ENCODE measurements at regions not wholly inside any gene's neighbourhood (a gene's known extent, or its start where the extent isn't known, plus 50 kb on each side); places are given as distances from the start of the nearest gene placed in this dataset.
A peak's percentile ranks its signal among the peaks of the same experiment; 100 is the strongest.
"Not testable (repeated sequence)": the region's sequence is repeated elsewhere in the genome, so short reads cannot be mapped to it uniquely, and the experiment has no call there.

DNA sequence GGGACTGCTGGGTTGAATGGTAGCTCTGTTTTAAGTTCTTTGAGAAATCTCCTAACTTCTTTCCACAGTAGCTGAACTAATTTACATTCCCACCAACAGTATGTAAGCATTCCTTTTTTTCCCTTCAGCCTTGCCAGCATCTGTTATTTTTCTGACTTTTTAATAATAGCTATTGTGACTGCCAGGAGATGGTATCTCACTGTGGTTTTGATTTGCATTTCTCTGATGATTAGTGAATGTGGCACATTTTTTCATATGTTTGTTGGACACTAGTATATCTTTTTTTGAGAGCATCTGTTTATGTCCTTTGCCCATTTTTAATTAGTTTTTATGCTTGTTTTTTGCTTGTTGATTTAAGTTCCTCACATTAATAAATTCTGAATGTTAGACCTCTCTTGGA, 990.8 kb downstream of the GATA3 start:
- no peak for DNase-seq (ENCODE audit: low read depth)

DNA sequence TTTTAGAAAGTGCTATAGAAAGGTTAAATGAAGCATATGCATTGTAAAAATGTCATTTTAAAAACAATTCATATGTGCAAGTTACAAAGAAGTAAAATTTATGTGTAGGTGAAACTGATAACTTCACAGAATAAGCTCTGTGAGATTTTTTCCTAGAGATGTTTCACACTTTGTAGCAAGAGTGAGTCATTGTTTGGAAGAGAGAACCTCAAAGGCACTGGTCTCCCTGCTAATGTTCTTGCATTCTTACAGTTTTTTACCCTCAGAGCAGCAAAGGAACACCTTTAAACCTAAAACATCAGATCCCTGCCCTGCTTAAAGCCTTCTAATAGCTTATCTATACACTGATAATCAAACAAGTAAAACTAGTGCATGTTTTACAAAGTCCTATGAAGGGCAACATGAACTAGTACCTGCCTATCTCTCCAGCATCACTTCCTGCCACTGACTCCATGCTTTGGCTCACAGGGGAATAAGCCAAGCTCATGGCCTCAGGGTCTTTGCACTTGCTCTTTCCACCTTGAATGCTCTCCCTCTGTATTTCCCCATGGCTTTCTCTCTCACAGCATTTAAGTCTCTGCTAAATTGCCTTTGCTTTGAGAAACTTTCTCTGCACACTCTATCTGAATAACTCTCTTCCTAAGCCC, 997.0 kb downstream of the GATA3 start:
- no peak for DNase-seq (ENCODE audit: low read depth)

DNA sequence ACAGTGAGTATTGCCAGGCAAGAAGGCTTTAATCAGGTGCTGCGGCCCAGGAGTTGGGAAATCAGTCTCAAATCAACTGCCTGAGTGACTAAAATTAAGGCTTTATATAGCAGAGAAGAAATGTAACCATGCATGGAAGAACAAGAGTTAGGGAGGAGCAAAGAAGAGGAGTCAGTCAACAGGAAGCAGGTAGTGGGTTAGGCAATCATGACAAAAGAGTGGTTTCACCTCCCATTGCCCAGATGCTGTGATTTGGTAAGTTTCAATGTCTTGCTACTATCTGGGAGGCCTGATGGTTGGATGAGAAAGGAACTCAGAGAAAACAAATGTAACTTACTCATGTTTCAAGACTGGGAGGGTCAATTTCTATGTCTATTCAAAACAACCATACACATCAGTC, 998.3 kb downstream of the GATA3 start:
- DNase-seq (ENCODE audit: low read depth): no peak

DNA sequence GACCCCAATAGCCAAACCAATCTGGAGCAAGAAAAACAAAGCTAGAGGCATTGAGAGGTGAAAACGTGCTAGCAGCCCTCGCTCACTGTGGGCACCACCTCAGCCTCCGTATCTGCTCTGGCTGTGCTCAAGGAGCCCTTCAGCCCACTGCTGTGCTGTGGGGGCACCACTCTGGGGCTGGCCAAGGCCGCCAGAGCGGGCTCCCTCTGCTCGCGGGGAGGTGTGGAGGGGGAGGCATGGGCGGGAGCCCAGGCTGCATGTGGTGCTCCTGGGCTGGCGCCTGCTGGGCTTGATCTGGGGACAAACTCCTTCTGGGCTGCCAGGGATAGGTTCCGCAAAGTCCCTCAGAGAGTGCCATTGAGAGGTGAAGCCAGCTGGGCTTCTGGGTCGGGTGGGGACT, 1002.0 kb downstream of the GATA3 start:
- DNase-seq (ENCODE audit: low read depth): no peak

DNA sequence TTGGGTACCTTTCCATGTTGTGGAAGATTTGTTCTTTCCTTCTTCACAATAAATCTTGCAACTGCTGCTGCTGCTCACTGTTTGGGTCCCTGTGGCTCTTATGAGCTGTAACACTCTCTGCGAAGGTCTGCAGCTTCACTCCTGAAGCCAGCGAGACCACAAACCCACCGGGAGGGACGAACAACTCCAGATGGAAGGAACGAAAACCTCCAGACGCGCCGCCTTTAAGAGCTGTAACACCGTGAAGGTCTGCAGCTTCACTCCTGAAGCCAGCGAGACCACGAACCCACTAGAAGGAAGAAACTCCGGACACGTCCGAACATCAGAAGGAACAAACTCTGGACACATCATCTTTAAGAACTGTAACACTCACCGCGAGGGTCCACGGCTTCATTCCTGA, 1002.8 kb downstream of the GATA3 start:
- DNase-seq (ENCODE audit: low read depth): not testable (repeated sequence)

DNA sequence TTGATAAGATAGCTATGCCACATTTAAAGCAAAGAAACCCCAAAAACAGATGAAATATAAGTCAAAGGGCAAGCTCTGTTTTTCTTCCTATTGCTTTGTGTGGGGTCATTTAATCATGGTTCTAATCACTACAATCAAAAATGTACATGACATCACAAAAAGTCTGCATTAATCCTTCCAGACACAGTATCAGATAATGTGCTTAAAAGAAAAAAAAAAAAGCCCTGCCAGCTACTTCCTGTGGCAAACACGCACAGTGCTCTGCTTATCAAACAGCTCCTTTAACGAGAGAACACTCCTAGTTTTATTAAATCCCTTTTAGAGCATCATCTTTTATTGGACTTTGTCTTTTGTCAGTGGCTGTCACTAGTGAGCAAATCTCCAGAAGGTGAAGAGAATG, 1005.8 kb downstream of the GATA3 start:
- DNase-seq (ENCODE audit: low read depth): no peak

DNA sequence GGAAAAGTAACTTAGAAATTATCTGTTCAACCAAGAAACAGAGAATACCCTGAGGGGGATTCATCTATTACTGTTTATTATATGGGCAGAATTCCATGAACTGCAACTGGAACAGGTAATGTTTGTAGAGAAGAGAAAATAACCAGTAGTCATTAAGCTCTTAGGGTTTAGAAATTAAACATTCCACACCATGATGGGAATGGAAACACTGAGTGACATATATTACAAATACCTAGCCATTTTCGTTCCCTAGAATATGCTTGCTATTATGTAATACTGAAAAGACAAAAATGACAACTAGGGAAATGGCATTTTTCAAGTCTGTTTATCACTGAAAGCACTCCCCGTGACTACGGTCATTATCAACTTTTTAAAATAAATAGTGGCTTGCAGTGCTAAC, 1007.4 kb downstream of the GATA3 start:
- DNase-seq (ENCODE audit: low read depth): no peak

DNA sequence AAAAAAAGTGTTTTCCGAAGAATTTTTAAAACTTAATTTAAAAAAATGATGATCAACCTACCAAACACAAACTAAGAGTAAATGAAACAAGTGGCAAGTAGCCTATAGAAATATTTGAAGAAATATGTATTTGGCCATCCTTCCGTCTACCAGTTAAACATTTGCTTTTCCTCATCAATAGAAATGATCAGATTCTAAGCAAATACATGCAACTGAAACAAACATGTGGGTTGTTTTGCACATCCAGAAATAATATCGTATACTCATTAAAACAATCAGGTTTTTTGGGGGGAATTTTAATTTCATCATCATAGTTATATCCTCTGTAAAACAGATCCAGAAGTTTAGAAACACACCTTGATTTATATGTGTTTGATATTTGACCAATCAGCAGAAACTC, 1011.7 kb downstream of the GATA3 start:
- DNase-seq (ENCODE audit: low read depth): no peak

DNA sequence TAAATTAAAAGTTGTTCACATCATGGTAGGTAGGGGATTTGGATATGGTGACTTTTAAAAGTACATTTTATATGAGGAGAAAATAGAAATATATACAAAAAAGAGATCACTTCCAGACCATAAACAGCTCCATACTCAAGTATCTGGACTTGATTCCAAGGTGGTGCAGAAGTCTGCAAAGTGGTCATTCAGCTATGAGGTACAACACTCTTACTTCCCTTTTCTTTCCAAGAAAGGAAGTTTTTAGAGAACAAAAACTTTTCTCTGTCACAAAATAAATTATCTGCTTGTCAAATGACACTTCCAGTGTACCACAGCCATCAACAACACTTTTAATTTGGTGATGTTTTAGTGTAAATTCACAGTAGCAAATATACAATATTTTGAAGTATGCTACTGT, 1013.5 kb downstream of the GATA3 start:
- DNase-seq (ENCODE audit: low read depth): no peak

DNA sequence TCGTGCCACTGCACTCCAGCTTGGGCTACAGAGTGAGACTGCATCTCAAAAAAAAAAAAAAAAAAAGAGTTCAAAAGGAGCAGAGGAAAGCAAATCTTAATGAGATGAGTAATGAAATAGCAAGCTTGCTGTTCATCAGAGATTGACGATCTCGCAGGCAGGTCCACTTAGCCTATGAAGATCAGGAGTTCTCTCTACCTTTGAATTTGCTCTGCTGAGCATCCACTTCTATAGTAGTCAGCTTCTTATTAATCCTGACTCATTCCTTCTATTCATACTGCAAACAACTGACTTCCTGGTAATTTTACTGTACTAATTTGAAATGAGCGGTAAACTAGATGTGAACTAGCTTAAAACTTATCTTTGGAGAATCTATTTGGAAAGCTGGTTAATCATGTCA, 1014.6 kb downstream of the GATA3 start:
- no peak for DNase-seq (ENCODE audit: low read depth)

DNA sequence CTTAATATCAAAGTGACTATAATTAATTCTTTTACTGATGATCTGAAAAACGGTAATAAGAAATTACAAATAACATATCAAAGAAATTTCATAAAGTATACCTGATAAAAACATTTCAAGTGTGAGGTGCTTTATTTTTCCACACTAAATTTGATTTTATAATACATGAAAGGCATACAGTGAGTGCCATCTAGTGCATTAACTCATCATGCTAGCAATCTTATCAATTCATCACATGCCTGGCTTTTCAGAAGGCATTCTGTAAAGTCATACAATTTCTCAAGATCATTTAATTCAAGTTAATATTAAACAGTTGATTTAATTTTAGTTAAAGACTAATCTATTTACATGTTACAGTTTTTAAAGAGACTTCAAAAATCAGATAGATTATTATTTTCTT, 1020.9 kb downstream of the GATA3 start:
- no peak for DNase-seq (ENCODE audit: low read depth)

DNA sequence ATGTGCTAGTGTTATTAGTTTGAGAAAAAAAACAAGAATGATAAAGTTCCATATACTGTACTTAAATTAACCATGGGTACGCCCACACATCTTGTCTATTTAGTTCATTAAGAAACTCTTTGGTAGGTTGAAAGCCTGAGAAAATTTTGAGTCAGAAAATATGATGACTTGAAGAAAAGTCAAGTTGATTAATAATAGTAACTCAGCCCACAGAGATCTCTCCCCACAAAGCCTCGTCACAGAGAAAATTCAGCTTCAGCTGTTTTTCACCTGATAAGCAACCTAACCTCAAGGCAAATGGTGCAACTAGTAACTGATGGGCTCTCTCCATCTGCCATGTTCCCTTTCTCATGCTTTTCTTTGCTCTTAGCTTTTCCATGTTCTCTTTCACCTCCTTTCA, 1021.6 kb downstream of the GATA3 start:
- DNase-seq (ENCODE audit: low read depth): no peak

DNA sequence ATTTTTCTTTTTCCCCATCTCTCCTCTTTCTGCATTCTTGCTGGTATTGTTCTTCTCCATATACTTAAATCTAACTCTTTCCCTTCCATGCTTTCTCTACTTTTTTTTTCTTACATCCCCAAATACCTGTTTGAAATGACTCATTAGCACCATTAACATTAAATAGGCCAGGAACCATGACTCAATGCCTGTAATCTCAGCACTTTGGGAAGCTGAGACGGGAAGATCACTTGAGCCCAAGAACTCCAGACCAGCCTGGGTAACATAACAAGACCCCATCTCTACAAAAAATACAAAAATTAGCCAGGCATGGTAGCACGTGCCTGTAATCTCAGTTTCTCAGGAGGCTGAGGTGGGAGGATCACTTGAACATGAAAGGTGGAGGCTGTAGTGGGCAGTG, 1026.8 kb downstream of the GATA3 start:
- DNase-seq (ENCODE audit: low read depth): no peak

DNA sequence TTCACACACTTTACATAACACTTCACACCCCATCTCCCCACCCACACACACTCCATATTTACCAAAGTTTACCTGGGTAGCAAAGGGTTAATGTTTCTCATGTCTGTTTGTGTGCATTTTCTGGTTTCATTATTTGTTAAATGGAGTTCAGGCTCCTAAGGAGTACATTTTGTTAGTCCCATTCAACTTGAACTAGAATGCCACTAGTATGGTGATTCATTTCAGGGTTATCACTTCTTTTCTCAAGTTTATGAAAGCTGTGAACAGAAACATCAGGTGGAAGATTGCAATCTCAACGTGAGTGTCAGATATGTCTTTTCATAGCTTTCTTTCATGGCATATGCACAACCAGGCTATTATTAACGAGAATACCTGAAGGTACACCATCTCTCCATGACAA, 1027.5 kb downstream of the GATA3 start:
- no peak for DNase-seq (ENCODE audit: low read depth)

DNA sequence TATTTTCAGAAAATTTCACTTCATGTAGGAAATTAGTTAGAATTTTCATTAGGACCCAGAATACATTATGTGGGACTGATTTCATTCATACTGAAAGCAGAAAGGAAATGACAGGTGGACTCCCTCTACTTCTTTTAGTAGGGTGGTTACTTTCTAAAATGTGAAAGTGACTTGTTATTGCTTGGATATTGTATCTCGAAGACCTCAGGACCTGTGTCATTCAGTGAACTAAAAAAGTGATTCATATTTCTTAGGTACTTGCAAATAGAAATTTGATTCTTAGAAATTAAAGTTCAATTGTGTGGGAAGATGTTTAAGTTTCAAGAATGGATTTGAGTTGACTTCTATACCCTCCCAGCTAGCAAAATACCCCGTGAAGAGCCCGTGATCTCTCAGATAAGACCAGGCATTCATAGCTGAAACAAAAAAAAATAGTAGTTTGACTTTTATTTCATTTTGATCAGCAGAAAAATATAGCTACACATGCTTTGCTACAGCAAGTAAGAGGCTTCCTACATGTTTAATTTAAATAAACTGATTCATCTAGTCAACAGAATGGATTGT, 1037.1 kb downstream of the GATA3 start:
- DNase-seq (ENCODE audit: low read depth): no peak

DNA sequence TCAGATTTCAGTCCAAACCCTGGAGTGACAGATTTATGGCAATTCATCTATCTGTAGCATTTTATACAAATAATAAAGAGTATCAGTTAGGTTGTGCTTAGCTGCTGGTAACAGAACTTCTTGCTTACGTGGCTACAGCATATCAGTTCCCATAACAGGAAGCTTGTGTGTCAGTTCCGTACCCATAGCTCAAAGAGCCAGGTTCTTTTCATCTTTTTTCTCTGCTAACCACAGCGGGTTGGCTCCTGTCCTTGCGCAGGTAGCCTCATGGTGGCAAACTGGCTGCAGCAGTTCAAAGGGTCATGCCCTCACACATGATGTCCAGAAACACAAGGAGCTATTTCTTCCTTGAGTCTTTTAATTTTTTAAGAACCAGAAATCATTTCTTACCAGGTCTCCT, 1041.8 kb downstream of the GATA3 start:
- peak; percentile 10 for DNase-seq (ENCODE audit: low read depth)

DNA sequence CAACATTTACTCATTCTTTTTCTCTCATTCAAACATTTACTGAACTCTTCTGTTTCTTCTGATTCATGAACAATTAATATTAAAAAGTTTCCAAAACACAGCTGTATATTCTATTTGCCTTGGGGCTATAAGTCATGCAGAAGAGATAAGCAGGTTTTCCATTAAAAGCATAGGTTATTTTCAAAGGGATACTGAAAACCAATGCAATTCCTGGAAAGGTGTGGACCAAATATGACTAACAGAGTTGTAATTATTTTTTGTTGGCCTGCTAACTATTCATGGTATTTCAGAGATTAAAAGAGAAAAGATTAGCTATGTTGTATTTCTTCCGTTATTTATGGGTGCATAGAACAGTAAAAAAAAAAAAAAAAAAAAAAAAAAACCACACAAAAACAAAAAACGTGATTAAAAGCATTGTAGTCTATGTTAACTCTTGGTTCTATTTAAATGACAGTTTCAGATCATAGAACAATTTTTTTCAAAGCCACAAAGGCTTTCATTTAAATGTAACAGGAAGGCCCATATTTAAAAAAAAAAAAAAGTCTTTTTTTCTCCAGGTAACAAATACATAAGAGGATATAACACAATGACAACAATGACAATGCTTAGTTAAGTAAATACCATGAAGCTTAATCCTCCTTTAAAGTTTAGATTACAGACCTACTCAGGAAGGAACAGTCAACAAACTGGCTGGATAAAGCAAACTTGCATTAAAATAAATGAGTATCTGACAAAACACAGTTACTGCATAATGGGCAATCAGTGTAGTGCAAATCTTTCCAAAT, 1042.9 kb downstream of the GATA3 start:
- DNase-seq (ENCODE audit: low read depth): no peak

DNA sequence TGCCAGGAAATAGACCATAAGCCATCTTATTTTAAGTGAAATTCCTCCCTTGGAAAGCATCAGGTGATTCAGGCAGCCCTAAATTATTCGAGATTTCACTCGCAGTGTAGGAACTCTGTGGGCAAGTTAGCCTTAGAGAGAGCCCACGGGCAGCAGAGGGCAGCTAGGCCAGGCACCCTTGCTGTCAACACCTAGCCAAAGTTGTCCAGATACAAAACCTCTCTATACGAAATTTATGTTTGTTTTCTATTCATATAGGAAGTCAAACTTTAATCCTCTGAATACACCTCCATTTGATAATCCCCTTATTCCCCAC, 1043.5 kb downstream of the GATA3 start:
- DNase-seq (ENCODE audit: low read depth): no peak

DNA sequence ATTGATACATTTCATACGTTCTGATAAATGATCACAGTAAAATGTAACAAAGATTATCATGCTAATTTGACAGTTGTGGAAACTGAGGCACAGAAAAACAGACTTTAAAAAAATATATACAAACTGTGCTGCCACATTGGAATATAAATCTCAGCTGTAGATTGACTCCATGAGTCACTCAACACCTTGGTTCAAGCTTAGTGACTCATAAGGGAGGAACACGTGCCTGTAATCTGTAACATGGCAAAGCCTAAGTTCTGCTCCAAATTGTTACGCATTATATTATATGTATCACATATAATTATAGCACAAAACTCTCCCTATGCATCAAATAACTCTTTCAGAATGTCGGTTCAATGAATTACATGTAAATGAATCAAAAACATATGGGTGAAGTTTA, 1047.5 kb downstream of the GATA3 start:
- no peak for DNase-seq (ENCODE audit: low read depth)

DNA sequence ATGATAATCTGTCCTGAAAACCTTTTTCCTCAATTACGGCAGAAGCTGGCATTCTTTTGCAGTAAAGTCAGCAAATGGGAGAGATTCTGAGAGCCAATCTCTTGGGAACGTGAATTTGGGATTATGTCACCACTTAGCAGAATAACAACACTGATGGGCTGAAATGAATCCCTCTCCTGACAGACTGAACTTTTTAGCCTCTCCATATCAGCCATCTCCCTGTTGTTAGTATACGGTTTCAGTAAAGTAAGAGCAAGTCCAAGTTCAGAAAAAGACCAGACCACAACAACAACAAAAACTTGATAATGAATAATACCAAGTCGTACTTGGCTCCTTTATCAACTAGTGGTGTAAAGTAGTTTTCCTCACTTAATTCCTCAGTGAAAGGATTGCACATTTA, 1048.8 kb downstream of the GATA3 start:
- no peak for DNase-seq (ENCODE audit: low read depth)

DNA sequence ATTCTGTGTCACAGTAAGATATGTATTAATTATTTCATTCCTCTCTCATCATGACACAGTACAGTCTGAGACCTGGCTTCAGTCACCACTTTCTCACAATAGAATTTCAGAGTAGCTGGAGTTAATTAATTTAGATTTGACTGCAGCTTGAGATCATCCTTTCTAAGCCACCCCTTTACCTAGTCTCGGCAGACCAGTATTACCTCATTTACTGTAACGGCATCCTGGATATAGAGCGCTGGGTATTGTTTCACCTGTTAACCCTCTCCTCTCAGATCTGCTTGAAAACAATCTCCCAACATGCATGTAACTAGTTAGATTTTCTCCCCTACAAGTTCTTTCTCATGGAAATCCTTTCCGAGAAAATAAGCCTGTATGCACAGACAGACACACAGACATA, 1057.5 kb downstream of the GATA3 start:
- DNase-seq (ENCODE audit: low read depth): no peak

DNA sequence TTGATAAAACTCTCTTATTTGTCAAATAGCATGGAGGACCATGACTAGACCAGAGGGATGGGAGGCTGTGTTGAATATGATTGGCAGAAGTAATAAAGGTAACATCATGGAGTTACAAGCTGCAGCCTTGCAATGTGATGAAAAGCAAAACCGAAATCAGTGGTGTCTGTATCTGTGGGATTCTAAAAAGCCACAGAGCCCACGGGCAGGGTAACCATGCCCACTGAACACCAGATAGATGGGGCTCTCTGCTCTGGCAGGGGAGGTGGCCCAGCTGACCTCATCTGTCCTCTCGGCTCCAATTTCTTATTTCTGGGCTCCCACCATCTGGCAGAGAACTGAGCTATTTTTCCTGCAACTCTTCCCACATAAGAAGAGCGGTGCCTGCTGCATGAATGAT, 1072.2 kb downstream of the GATA3 start:
- DNase-seq (ENCODE audit: low read depth): no peak

DNA sequence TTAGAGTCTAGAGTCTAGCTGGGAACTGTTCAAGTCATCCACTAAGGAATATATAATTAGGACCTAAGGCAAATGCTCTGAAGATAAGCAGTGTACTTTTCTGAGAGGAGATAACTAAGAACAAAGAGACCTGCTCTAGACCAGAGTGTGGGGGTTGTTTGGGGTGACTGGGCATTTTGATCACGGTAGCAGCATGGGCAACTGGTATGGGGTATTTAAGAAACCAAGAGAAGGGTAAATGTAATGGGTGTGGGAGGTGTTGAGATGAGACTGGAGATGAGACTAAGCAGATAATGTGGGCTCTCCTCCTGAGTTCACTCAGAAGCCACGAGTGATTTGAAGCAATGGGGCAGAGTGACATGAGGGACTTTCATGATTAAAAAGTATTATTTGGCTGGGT, 1082.9 kb downstream of the GATA3 start:
- DNase-seq (ENCODE audit: low read depth): no peak

DNA sequence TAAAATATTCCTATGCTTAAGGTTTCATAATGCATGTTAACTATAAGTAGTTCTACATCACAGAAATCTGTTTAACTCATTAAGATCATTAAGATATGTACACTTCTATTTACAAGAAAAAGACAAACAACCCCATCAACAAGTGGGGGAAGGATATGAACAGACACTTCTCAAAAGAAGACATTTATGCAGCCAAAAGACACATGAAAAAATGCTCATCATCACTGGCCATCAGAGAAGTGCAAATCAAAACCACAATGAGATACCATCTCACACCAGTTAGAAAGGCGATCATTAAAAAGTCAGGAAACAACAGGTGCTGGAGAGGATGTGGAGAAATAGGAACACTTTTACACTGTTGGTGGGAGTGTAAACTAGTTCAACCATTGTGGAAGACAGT, 1084.3 kb downstream of the GATA3 start:
- not testable (repeated sequence) for DNase-seq (ENCODE audit: low read depth)

All from activated T-helper 1 cell treated with Interleukin-2 at 50 U/mL for 16 hours (primary cell).